A673 (cell line): ENCODE measurements at regions not wholly inside any gene's neighbourhood (a gene's known extent, or its start where the extent isn't known, plus 50 kb on each side); places are given as distances from the start of the nearest gene placed in this dataset.
A peak's percentile ranks its signal among the peaks of the same experiment; 100 is the strongest.

Experiments
- BruUV-seq: library from RNA; stranded (reverse); fragments of 400-500 nt; replicated peaks from 2 replicates; lab custom pipeline; 2021; lab: Mats Ljungman, UMichigan
- CTCF ChIA-PET: fragments of 300-600 bp; sonication (Branson Sonifier 250); formaldehyde crosslinking; loops from one replicate; lab custom pipeline; 2022; ENCODE audit warnings: antibody characterized with exemption; lab: Charles Lee
- POLR2A ChIA-PET: fragments of 300-600 bp; sonication (Branson Sonifier 250); formaldehyde crosslinking; loops from one replicate; lab custom pipeline; 2022; ENCODE audit warnings: antibody characterized with exemption; ENCODE audit not compliant: low non-redundant PET; lab: Charles Lee
- DNase-seq: peaks from one replicate; pipeline ENCODE4 v3.0.0-alpha.2; 2015; ENCODE audit warnings: low spot score
- H3K27ac ChIP-seq: fragments of 200-600 bp; sonication (generic); 2 replicates; pipeline ENCODE4 v1.5.1; 2016; ENCODE audit warnings: mixed run types, low read depth, mild to moderate bottlenecking, mixed read lengths, antibody characterized with exemption, low read length; ENCODE audit not compliant: poor library complexity, severe bottlenecking
- H3K27me3 ChIP-seq: fragments of 200-600 bp; sonication (generic); replicated peaks from 2 replicates; pipeline ENCODE4 v1.6.1; 2017; ENCODE audit warnings: mixed run types, low read depth, mild to moderate bottlenecking, mixed read lengths, antibody characterized with exemption, low read length; ENCODE audit not compliant: insufficient read depth, poor library complexity
- H3K36me3 ChIP-seq: fragments of 200-600 bp; sonication (generic); 2 replicates; pipeline ENCODE4 v1.6.1; 2016; ENCODE audit warnings: mixed run types, mild to moderate bottlenecking, mixed read lengths, antibody characterized with exemption, low read length; ENCODE audit not compliant: insufficient read depth, poor library complexity, severe bottlenecking
- H3K4me1 ChIP-seq: fragments of 200-600 bp; sonication (generic); 2 replicates; pipeline ENCODE4 v1.6.1; 2017; ENCODE audit warnings: mixed run types, mild to moderate bottlenecking, mixed read lengths, antibody characterized with exemption, low read length; ENCODE audit not compliant: insufficient read depth, poor library complexity, severe bottlenecking
- H3K4me3 ChIP-seq: fragments of 200-600 bp; sonication (generic); 2 replicates; pipeline ENCODE4 v1.5.1; 2016; ENCODE audit warnings: low read depth, mixed run types, mild to moderate bottlenecking, mixed read lengths, low read length; ENCODE audit not compliant: poor library complexity, severe bottlenecking
- H3K9me3 ChIP-seq: fragments of 200-600 bp; sonication (generic); 2 replicates; pipeline ENCODE4 v1.6.1; 2016; ENCODE audit warnings: mixed run types, low read depth, mild to moderate bottlenecking, mixed read lengths, antibody characterized with exemption, low read length; ENCODE audit not compliant: poor library complexity, severe bottlenecking
- EZH2 ChIP-seq: fragments of 200-600 bp; sonication (generic); IDR thresholded peaks from 2 replicates; pipeline ENCODE4 v1.6.1; 2017; ENCODE audit warnings: borderline replicate concordance, low read depth, mild to moderate bottlenecking, mixed read lengths, antibody characterized with exemption, low read length; ENCODE audit not compliant: poor library complexity, severe bottlenecking
- intact Hi-C: fragments of 100-400 bp; cut with micrococcal nuclease; formaldehyde crosslinking; loops from one replicate; pipeline ENCODE4 v1.10.0; 2022; ENCODE audit not compliant: unreplicated experiment
- TF ChIP-seq, protein P1 (sequence below): fragments of 300-800, 200-600 bp; sonication (generic); conservative IDR thresholded peaks from 2 replicates; pipeline ENCODE4 v1.5.1; 2017; ENCODE audit warnings: low read depth, mild to moderate bottlenecking, antibody characterized with exemption, low read length, moderate library complexity, mixed read lengths

DNA sequence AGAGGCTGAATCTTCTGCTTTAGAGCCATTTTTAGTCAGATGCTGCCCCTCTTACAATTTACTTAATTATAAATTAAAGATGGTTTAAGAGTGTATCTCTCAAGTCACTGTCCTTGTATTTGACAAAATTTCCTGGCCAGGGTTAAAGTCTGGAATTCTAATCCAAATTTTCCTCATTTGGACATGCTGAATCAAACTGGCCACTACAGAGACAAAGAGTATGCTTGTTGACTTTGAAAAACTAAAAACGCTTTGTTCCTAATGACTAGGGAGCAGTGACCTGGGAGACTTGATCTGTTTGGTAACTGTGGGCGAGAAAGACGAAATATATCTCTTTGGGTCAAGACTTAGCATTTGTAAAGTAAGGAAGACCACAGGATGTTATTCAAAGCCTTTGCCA, 303.2 kb downstream of the ZSWIM6 start:
- DNase-seq: no peak
- Histone ChIP-seq H3K4me1 (peaks cover 7% of the 10 kb centered on the region), H3K27me3 (no peaks in the 10 kb centered on the region), H3K4me3 (no peak overlapping the region), H3K9me3 (no peaks in the 10 kb centered on the region), H3K27ac (no peak overlapping the region), H3K36me3 (no peaks in the 10 kb centered on the region)
- intact Hi-C loops: no loop called here
- ChIA-PET CTCF (no interaction called here), POLR2A (no interaction called here)
- TF ChIP-seq, protein P1, sequence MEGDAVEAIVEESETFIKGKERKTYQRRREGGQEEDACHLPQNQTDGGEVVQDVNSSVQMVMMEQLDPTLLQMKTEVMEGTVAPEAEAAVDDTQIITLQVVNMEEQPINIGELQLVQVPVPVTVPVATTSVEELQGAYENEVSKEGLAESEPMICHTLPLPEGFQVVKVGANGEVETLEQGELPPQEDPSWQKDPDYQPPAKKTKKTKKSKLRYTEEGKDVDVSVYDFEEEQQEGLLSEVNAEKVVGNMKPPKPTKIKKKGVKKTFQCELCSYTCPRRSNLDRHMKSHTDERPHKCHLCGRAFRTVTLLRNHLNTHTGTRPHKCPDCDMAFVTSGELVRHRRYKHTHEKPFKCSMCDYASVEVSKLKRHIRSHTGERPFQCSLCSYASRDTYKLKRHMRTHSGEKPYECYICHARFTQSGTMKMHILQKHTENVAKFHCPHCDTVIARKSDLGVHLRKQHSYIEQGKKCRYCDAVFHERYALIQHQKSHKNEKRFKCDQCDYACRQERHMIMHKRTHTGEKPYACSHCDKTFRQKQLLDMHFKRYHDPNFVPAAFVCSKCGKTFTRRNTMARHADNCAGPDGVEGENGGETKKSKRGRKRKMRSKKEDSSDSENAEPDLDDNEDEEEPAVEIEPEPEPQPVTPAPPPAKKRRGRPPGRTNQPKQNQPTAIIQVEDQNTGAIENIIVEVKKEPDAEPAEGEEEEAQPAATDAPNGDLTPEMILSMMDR: no peak
- no peak for TF ChIP-seq EZH2
- BruUV-seq: no TSS peak

DNA sequence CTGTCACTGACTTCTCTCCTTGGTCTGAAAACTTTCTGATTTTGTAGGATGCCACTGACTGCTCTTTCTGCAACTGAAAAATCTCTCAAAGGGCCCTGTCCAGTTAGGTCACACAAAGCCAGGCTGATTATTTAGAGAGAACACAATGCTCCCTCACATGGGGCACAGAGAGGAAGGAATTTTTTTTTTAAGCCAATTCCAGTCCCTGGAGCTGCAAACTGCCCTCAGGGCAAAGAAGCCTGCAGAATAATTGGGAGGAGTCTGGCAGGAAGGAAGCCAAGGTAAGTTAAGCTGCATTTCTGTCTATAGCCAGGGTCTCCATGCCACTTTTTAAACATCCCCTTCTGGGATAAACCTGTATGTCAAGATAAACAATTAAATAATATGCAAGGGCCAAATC, 305.5 kb downstream of the ZSWIM6 start:
- H3K4me1 ChIP-seq: peaks cover 7% of the 10 kb centered on the region
- H3K27me3 ChIP-seq: no peaks in the 10 kb centered on the region
- TF ChIP-seq EZH2: no peak
- TF ChIP-seq, protein P1: no peak
- ChIA-PET POLR2A (no interaction called here), CTCF (no interaction called here)
- no peaks in the 10 kb centered on the region for H3K9me3 ChIP-seq
- no TSS peak for BruUV-seq
- peak; percentile 29 for DNase-seq
- no peak overlapping the region for H3K4me3 ChIP-seq
- H3K36me3 ChIP-seq: no peaks in the 10 kb centered on the region
- H3K27ac ChIP-seq: no peak overlapping the region
- intact Hi-C loops: no loop called here

DNA sequence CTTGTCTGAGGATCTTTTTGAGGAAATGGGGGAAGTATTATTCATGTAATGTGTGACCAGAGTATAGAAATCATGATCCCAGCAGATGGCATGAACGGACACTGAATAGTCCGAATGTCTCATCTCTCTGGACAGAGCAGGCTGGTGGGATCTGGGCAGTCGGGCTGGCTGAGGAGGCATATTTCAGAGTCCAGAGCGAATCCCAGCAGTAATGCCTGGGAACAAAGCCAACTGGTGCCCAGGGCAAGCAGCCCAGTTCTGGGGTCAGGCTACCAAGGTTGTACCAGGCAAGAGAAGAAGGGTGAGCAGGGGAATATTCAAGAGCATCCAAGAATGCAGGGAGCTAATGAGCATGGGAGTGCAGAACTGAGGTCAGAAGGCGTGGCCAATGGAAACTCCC, 306.4 kb downstream of the ZSWIM6 start:
- no peak for TF ChIP-seq EZH2
- TF ChIP-seq, protein P1: no peak
- ChIA-PET POLR2A (no interaction called here), CTCF (no interaction called here)

More for the DNA sequence above, 306.4 kb downstream of the ZSWIM6 start:
- Histone ChIP-seq H3K9me3 (no peaks in the 10 kb centered on the region), H3K4me1 (peaks cover 7% of the 10 kb centered on the region), H3K27ac (no peak overlapping the region), H3K36me3 (no peaks in the 10 kb centered on the region), H3K4me3 (no peak overlapping the region), H3K27me3 (no peaks in the 10 kb centered on the region)
- intact Hi-C loops: no loop called here
- BruUV-seq: no TSS peak
- DNase-seq: no peak
